HEK293 (cell line): ENCODE measurements at regions not wholly inside any gene's neighbourhood (a gene's known extent, or its start where the extent isn't known, plus 50 kb on each side); places are given as distances from the start of the nearest gene placed in this dataset.

Source experiments
- CTCF ChIA-PET: fragments of 350-600 bp; formaldehyde crosslinking; extraction: SDS; loops from one replicate; lab custom pipeline; 2021; ENCODE audit warnings: antibody characterized with exemption; lab: Yijun Ruan, JAX
- POLR2A ChIA-PET: fragments of 300-600 bp; formaldehyde crosslinking; extraction: SDS; loops from one replicate; lab custom pipeline; 2020; ENCODE audit warnings: antibody characterized with exemption, inconsistent platforms; lab: Yijun Ruan, JAX
- H3K27ac ChIP-seq: fragments of 200-500 bp; sonication (Bioruptor generic); 2 replicates; pipeline ENCODE4 v1.5.1; 2014; ENCODE audit warnings: low read depth, low read length, control low read depth, inconsistent platforms; ENCODE audit errors: extremely low read depth
- H3K36me3 ChIP-seq, 2 experiments: fragments of 200-500 bp in 1 of 2; sonication (Bioruptor generic) in 1 of 2; 1 replicate in 1 of 2; 2 replicates in 1 of 2; pipeline ENCODE4 v1.5.1; 2014 to 2017; ENCODE audit warnings: inconsistent platforms in 2 of 2, low read length in 2 of 2; ENCODE audit not compliant: control insufficient read depth in 2 of 2, insufficient read depth in 1 of 2
- H3K4me1 ChIP-seq: fragments of 200-500 bp; sonication (Bioruptor generic); 2 replicates; pipeline ENCODE4 v1.5.1; 2014; ENCODE audit warnings: mild to moderate bottlenecking, low read length, inconsistent platforms; ENCODE audit not compliant: control insufficient read depth, insufficient read depth
- H3K4me3 ChIP-seq: 2 replicates; pipeline ENCODE4 v1.5.1; 2011; ENCODE audit warnings: low read depth, mild to moderate bottlenecking, control low read depth, low read length, moderate library complexity
- H3K9me3 ChIP-seq: fragments of 200-500 bp; sonication (Bioruptor generic); 2 replicates; pipeline ENCODE4 v1.5.1; 2014; ENCODE audit warnings: low read depth, low read length, inconsistent platforms; ENCODE audit not compliant: control insufficient read depth, insufficient read depth
- IKZF3 ChIP-seq: fragments of 450-650 bp; IDR thresholded peaks from 2 replicates; pipeline ENCODE4 v1.5.0; 2018; ENCODE audit warnings: missing biosample characterization, mild to moderate bottlenecking, missing genetic modification characterization, moderate library complexity
- KLF10 ChIP-seq: fragments of 450-650 bp; IDR thresholded peaks from 2 replicates; pipeline ENCODE4 v1.5.1; 2018; ENCODE audit warnings: missing biosample characterization, mild to moderate bottlenecking, missing genetic modification characterization
- MEIS1 ChIP-seq: sonication (generic); formaldehyde crosslinking; IDR thresholded peaks from 2 replicates; pipeline ENCODE4 v1.8.1; 2022; ENCODE audit warnings: missing genetic modification reagents, mild to moderate bottlenecking, borderline replicate concordance
- REPIN1 ChIP-seq: fragments of 450-650 bp; formaldehyde crosslinking; IDR thresholded peaks from 2 replicates; pipeline ENCODE4 v1.5.1; 2017; ENCODE audit warnings: missing biosample characterization, missing genetic modification characterization, low read depth
- TCF7L2 ChIP-seq: IDR thresholded peaks from 2 replicates; pipeline ENCODE4 v1.6.1; 2011; ENCODE audit warnings: low read depth, mild to moderate bottlenecking, inconsistent platforms, low read length, moderate library complexity, borderline replicate concordance
- ZBTB8A ChIP-seq: fragments of 450-650 bp; formaldehyde crosslinking; IDR thresholded peaks from 2 replicates; pipeline ENCODE4 v1.5.1; 2016; ENCODE audit warnings: missing biosample characterization, missing genetic modification characterization
- ZFP3 ChIP-seq: fragments of 450-650 bp; formaldehyde crosslinking; IDR thresholded peaks from 2 replicates; pipeline ENCODE4 v1.5.1; 2016; ENCODE audit warnings: low read depth, missing biosample characterization, missing genetic modification characterization
- ZNF175 ChIP-seq: fragments of 450-650 bp; formaldehyde crosslinking; IDR thresholded peaks from 2 replicates; pipeline ENCODE4 v1.5.1; 2016; ENCODE audit warnings: missing biosample characterization, missing genetic modification characterization
- ZNF2 ChIP-seq: fragments of 450-650 bp; formaldehyde crosslinking; IDR thresholded peaks from 2 replicates; pipeline ENCODE4 v1.5.1; 2016; ENCODE audit warnings: missing biosample characterization, missing genetic modification characterization
- ZNF266 ChIP-seq: fragments of 450-650 bp; formaldehyde crosslinking; IDR thresholded peaks from 2 replicates; pipeline ENCODE4 v1.5.1; 2016; ENCODE audit warnings: missing biosample characterization, missing genetic modification characterization, low read depth
- ZNF366 ChIP-seq: fragments of 450-650 bp; formaldehyde crosslinking; conservative IDR thresholded peaks from 2 replicates; pipeline ENCODE4 v1.5.1; 2016; ENCODE audit warnings: missing biosample characterization, missing genetic modification characterization
- ZNF394 ChIP-seq: fragments of 450-650 bp; formaldehyde crosslinking; IDR thresholded peaks from 2 replicates; pipeline ENCODE4 v1.5.1; 2016; ENCODE audit warnings: missing biosample characterization, missing genetic modification characterization, mild to moderate bottlenecking, moderate library complexity, borderline replicate concordance
- ZNF585B ChIP-seq: fragments of 450-650 bp; formaldehyde crosslinking; IDR thresholded peaks from 2 replicates; pipeline ENCODE4 v1.5.1; 2016; ENCODE audit warnings: missing biosample characterization, missing genetic modification characterization
- ZNF843 ChIP-seq: fragments of 450-650 bp; formaldehyde crosslinking; IDR thresholded peaks from 2 replicates; pipeline ENCODE4 v1.5.1; 2016; ENCODE audit warnings: missing biosample characterization, missing genetic modification characterization
- TF ChIP-seq, protein P1 (sequence below): fragments of 450-650 bp; formaldehyde crosslinking; IDR thresholded peaks from 2 replicates; pipeline ENCODE4 v1.5.1; 2016; ENCODE audit warnings: missing biosample characterization, missing genetic modification characterization
- TF ChIP-seq, protein P2 (sequence below): fragments of 450-650 bp; IDR thresholded peaks from 2 replicates; pipeline ENCODE4 v1.5.1; 2018; ENCODE audit warnings: missing biosample characterization, missing genetic modification characterization
- TF ChIP-seq, protein P3 (sequence below): fragments of 450-650 bp; formaldehyde crosslinking; IDR thresholded peaks from 2 replicates; pipeline ENCODE4 v1.5.1; 2016; ENCODE audit warnings: missing biosample characterization, missing genetic modification characterization, low read depth
- TF ChIP-seq, protein P4 (sequence below): fragments of 450-650 bp; formaldehyde crosslinking; IDR thresholded peaks from 2 replicates; pipeline ENCODE4 v1.5.0; 2017; ENCODE audit warnings: missing biosample characterization, missing genetic modification characterization, borderline replicate concordance
- TF ChIP-seq, protein P5 (sequence below): fragments of 450-650 bp; formaldehyde crosslinking; IDR thresholded peaks from 2 replicates; pipeline ENCODE4 v1.5.1; 2016; ENCODE audit warnings: missing biosample characterization, missing genetic modification characterization
- TF ChIP-seq, protein P6 (sequence below): fragments of 450-650 bp; formaldehyde crosslinking; IDR thresholded peaks from 2 replicates; pipeline ENCODE4 v1.5.1; 2017; ENCODE audit warnings: missing biosample characterization, missing genetic modification characterization

DNA sequence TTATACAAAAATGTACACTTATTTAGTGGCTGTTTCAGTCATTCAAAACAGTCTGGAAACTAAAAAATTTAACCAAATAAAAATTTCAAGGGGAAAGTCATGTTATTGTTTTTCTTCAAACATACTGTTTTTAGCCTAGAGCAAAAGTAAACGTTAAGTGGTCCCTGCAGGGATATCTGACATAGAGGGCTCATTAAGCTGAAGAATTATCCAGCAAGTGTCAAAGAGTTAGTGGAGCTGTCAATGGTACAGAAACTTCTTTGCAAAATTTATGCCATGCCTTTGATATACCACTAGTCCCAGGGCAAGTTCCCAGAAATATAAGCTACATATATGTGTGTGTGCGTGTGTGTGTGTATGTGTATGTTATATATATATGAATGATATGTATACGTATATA lies 894.2 kb downstream of the KCNJ2 start:
- Histone ChIP-seq H3K36me3 (no peaks in the 10 kb centered on the region), H3K4me3 (no peak overlapping the region), H3K9me3 (no peaks in the 10 kb centered on the region; the same call in 1 of the 2 replicates)
- POLR2A ChIA-PET = no interaction called here
- CTCF ChIA-PET = no interaction called here
- TF ChIP-seq REPIN1 (tag by site-specific recombination) (no peak), ZBTB8A (tag by site-specific recombination) (0 out of 2 replicates have a peak, but pooled peaks have one; percentile 2)
- TF ChIP-seq, all 188 proteins: peak for 1
- Histone ChIP-seq H3K4me1 (no peaks in the 10 kb centered on the region), H3K27ac (no peak overlapping the region)

DNA sequence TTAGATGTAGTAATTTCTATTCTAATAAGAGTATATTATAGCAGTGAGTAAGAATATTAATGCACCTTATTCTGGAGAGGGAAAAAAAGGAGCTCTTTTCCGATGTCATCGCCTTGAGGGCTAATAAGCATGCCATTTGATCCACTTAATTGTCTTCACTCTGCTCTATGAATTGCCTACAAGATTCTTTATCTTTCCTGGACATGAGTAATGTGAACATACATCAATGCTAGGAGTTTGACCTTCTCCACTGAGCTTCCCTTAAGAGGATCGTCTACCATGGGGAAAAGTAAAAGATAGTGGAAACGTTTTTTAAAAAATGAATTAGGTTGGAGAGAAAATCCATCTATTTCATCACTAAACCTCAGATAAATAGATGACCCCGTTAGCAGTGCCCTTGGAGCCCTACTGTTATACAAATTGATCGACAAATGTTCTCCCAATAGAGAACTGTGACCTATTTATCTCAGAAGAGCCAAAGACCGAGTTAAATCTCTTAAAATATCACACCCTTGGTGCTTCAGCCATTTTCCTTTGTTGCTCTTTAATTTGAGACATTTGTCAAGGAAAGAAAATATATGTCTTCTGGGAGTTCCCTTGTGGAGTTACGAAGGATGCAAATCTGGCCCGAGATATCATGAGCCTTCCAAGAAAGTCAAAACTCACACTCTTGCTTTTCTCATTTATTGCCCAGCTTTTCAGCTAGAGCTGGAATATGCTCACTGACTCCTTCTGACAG lies 898.5 kb downstream of the KCNJ2 start:
- H3K9me3 ChIP-seq = no peaks in the 10 kb centered on the region
- H3K4me1 ChIP-seq = no peaks in the 10 kb centered on the region
- POLR2A ChIA-PET = no interaction called here
- no peaks in the 10 kb centered on the region for H3K36me3 ChIP-seq
- no peak for TF ChIP-seq ZNF266
- TF ChIP-seq IKZF3 = no peak
- TF ChIP-seq, protein P1, sequence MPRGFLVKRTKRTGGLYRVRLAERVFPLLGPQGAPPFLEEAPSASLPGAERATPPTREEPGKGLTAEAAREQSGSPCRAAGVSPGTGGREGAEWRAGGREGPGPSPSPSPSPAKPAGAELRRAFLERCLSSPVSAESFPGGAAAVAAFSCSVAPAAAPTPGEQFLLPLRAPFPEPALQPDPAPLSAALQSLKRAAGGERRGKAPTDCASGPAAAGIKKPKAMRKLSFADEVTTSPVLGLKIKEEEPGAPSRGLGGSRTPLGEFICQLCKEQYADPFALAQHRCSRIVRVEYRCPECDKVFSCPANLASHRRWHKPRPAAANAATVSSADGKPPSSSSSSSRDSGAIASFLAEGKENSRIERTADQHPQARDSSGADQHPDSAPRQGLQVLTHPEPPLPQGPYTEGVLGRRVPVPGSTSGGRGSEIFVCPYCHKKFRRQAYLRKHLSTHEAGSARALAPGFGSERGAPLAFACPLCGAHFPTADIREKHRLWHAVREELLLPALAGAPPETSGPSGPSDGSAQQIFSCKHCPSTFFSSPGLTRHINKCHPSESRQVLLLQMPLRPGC (tag by site-specific recombination) = no peak
- no peak for TF ChIP-seq ZFP3
- TF ChIP-seq MEIS1 (CRISPR knock-in tag) = no peak
- TF ChIP-seq, protein P2, sequence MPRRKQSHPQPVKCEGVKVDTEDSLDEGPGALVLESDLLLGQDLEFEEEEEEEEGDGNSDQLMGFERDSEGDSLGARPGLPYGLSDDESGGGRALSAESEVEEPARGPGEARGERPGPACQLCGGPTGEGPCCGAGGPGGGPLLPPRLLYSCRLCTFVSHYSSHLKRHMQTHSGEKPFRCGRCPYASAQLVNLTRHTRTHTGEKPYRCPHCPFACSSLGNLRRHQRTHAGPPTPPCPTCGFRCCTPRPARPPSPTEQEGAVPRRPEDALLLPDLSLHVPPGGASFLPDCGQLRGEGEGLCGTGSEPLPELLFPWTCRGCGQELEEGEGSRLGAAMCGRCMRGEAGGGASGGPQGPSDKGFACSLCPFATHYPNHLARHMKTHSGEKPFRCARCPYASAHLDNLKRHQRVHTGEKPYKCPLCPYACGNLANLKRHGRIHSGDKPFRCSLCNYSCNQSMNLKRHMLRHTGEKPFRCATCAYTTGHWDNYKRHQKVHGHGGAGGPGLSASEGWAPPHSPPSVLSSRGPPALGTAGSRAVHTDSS (tag by site-specific recombination) = no peak
- TF ChIP-seq, protein P3, sequence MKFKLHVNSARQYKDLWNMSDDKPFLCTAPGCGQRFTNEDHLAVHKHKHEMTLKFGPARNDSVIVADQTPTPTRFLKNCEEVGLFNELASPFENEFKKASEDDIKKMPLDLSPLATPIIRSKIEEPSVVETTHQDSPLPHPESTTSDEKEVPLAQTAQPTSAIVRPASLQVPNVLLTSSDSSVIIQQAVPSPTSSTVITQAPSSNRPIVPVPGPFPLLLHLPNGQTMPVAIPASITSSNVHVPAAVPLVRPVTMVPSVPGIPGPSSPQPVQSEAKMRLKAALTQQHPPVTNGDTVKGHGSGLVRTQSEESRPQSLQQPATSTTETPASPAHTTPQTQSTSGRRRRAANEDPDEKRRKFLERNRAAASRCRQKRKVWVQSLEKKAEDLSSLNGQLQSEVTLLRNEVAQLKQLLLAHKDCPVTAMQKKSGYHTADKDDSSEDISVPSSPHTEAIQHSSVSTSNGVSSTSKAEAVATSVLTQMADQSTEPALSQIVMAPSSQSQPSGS = no peak
- no peak for TF ChIP-seq ZNF394 (tag by site-specific recombination)
- no peak for TF ChIP-seq TCF7L2
- TF ChIP-seq ZNF366 (tag by site-specific recombination) = no peak
- no peak overlapping the region for H3K4me3 ChIP-seq
- CTCF ChIA-PET = no interaction called here
- no peak overlapping the region for H3K27ac ChIP-seq

DNA sequence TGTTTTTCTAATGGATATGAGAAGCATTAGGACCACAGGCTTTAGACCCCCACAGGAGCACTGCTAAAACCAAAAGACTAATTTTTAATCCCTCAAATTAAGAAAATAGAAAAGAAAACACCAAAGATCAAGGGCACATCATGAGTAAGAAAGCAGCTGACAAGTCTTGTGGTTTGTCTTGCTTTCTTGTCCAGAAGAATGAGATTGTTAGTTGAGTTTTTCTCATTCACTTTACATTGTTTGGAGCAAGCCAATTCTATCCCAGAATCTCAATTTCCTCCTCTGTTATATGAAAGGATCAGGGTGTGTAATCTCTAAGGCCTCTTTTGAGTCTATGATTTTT lies 899.0 kb downstream of the KCNJ2 start:
- no peaks in the 10 kb centered on the region for H3K4me1 ChIP-seq
- POLR2A ChIA-PET = no interaction called here
- TF ChIP-seq, protein P4, sequence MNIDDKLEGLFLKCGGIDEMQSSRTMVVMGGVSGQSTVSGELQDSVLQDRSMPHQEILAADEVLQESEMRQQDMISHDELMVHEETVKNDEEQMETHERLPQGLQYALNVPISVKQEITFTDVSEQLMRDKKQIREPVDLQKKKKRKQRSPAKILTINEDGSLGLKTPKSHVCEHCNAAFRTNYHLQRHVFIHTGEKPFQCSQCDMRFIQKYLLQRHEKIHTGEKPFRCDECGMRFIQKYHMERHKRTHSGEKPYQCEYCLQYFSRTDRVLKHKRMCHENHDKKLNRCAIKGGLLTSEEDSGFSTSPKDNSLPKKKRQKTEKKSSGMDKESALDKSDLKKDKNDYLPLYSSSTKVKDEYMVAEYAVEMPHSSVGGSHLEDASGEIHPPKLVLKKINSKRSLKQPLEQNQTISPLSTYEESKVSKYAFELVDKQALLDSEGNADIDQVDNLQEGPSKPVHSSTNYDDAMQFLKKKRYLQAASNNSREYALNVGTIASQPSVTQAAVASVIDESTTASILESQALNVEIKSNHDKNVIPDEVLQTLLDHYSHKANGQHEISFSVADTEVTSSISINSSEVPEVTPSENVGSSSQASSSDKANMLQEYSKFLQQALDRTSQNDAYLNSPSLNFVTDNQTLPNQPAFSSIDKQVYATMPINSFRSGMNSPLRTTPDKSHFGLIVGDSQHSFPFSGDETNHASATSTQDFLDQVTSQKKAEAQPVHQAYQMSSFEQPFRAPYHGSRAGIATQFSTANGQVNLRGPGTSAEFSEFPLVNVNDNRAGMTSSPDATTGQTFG (tag by site-specific recombination) = no peak
- TF ChIP-seq ZNF2 (no peak), ZNF175 (tag by site-specific recombination) (no peak), ZNF266 (no peak), KLF10 (no peak), ZNF585B (tag by site-specific recombination) (no peak), ZNF843 (tag by site-specific recombination) (no peak)
- TF ChIP-seq, protein P5, sequence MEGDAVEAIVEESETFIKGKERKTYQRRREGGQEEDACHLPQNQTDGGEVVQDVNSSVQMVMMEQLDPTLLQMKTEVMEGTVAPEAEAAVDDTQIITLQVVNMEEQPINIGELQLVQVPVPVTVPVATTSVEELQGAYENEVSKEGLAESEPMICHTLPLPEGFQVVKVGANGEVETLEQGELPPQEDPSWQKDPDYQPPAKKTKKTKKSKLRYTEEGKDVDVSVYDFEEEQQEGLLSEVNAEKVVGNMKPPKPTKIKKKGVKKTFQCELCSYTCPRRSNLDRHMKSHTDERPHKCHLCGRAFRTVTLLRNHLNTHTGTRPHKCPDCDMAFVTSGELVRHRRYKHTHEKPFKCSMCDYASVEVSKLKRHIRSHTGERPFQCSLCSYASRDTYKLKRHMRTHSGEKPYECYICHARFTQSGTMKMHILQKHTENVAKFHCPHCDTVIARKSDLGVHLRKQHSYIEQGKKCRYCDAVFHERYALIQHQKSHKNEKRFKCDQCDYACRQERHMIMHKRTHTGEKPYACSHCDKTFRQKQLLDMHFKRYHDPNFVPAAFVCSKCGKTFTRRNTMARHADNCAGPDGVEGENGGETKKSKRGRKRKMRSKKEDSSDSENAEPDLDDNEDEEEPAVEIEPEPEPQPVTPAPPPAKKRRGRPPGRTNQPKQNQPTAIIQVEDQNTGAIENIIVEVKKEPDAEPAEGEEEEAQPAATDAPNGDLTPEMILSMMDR = no peak
- TF ChIP-seq, protein P6, sequence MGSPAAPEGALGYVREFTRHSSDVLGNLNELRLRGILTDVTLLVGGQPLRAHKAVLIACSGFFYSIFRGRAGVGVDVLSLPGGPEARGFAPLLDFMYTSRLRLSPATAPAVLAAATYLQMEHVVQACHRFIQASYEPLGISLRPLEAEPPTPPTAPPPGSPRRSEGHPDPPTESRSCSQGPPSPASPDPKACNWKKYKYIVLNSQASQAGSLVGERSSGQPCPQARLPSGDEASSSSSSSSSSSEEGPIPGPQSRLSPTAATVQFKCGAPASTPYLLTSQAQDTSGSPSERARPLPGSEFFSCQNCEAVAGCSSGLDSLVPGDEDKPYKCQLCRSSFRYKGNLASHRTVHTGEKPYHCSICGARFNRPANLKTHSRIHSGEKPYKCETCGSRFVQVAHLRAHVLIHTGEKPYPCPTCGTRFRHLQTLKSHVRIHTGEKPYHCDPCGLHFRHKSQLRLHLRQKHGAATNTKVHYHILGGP (tag by site-specific recombination) = no peak
- TF ChIP-seq, all 188 proteins: peak for 0
- Histone ChIP-seq H3K9me3 (no peaks in the 10 kb centered on the region), H3K4me3 (no peak overlapping the region), H3K27ac (no peak overlapping the region), H3K36me3 (no peaks in the 10 kb centered on the region)
- CTCF ChIA-PET = no interaction called here
